T-helper 1 cell treated with Interleukin-12 subunit alpha and Interleukin-12 subunit beta and Interleukin-4 antibody, amounts not matched to agents 30 ng/mL and 1 ng/mL, for 36 hours (primary cell): ENCODE measurements at regions not wholly inside any gene's neighbourhood (a gene's known extent, or its start where the extent isn't known, plus 50 kb on each side); places are given as distances from the start of the nearest gene placed in this dataset.
"Not testable (repeated sequence)": the region's sequence is repeated elsewhere in the genome, so short reads cannot be mapped to it uniquely, and the experiment has no call there.

ENCODE experiments used
- intact Hi-C: fragments of 100-400 bp; cut with micrococcal nuclease; formaldehyde crosslinking; loops from one replicate; pipeline ENCODE4 v1.15.1; 2024

DNA sequence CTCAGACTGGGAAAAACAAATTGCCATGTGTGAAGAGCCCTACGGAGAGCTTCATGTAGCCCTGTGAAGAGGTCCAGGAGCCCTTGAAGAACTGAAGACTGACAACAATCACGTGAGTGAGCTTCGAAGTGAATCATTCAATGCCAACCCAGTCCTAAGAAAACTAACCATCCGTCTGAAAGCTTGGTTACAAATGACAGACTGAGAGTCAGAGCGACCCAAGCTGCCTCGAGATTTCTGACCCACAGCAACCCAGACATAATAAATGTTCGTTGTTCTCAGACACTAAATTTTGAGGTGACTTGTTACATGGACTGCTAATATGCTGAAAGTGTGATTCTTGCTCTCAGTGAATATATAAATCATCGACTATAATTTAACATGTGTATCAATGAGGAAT is 987.2 kb upstream of the ROBO1 start:
- intact Hi-C loops, result no loop called here

DNA sequence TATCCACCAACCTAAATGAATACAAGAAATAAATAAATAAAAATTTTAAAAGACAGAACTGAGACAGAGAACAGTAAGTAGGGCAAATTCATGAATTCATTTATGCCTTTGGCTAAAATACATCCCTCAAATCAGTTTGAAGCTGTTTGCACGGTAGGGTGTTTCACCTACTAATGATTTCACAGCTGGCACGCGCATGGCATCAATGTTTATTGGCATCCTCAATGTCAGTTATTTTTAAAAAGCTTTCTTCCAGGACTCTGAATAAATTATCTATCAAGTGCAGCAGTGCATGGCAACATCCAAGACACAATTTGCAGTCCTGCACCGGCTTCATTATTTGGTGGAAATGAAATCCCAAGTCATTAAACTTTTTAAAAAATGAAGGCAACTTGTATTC is 985.2 kb upstream of the ROBO1 start:
- intact Hi-C loops, result no loop called here

DNA sequence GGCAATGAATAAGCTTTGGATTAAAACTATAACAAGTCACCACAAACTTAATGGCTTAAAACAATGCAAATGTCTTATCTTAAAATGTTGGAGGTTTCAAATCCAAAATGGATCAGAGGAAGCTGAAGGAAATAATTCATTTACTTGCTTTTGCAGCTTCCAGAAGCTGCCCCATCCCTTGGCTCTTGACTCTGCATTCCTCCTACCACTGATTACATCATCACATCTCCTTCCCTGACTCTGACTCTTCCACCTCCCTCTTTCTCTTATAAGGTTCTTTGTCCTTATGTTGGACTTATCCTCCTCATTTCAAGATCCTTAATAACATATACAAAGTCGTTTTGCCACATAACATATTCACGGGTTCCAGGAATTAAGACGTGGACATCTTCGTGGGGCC is 982.8 kb upstream of the ROBO1 start:
- intact Hi-C loops, result no loop called here

DNA sequence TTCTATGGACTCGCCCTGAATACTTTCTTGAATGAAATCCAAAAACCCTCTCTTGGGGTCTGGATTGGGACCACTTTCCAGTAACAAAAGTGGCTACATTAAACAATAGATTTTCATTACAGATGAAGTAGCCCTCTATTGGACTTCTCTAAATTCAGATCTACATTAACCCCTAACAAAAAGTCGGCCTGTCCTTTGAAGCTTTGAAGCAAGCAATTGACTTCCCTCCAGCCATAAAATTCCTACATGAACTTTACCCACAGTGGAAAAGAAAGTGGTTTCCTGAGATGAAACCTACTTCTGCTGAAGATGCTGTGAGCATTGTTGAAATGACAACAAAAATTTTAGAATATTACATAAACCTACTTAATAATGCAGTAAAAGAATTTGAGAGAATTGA is 967.1 kb upstream of the ROBO1 start:
- intact Hi-C loops, result no loop called here

- intact Hi-C loops, result no loop called here
These were observed 966.7 kb upstream of the ROBO1 start for GRCh38 chr3:80734483-80734882.

GRCh38 chr3:80733522-80734176 is 965.9 kb upstream of the ROBO1 start:
- intact Hi-C loops, result no loop called here

GRCh38 chr3:80727561-80727960 is 959.8 kb upstream of the ROBO1 start:
- intact Hi-C loops, result not testable (repeated sequence)

DNA sequence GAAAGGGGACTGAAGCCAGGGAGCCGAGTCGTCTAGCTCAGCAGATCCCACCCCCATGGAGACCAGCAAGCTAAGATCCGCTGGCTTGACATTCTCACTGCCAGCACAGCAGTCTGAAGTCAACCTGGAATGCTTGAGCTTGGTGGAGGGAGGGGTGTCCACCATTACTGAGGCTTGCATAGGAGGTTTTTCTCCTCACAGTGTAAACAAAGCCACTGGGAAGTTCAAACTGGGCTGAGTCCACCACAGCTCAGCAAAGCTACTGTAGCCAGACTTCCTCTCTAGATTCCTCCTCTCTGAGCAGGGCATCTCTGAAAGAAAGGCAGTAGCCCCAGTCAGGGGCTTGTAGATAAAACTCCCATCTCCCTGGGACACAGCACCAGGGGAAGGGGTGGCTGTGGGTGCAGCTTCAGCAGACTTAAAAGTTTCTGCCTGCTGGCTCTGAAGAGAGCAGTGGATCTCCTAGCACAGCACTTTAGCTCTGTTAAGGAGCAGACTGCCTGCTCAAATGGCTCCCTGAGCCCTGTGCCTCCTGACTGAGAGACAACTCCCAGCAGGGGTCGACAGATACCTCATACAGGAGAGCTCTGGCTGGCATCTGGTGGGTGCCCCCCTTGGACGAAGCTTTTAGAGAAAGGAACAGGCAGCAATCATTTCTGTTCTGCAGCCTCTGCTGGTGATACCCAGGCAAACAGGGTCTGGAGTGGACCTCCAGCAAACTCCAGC is 942.0 kb upstream of the ROBO1 start:
- intact Hi-C loops, result not testable (repeated sequence)

- intact Hi-C loops, result no loop called here
These were observed 937.5 kb upstream of the ROBO1 start for GRCh38 chr3:80705290-80705689.

DNA sequence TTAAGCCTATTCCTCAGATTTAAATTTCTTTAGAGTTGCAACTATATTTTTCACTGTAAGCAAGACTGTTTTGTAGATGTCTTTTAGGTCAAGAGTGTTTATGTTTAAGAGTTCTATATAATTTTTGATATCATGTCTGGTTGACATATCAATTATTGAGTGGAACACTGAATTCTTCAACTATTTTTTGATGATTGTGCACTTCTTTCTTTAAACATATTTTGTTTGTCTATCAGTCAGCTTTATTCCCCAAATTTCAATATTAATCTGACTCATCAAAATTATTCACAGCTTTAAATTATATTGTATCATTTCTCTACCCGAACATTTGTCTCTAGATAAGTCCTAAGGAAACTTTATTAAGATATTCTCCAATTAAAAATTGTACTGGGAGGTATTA is 933.6 kb upstream of the ROBO1 start:
- intact Hi-C loops, result no loop called here

DNA sequence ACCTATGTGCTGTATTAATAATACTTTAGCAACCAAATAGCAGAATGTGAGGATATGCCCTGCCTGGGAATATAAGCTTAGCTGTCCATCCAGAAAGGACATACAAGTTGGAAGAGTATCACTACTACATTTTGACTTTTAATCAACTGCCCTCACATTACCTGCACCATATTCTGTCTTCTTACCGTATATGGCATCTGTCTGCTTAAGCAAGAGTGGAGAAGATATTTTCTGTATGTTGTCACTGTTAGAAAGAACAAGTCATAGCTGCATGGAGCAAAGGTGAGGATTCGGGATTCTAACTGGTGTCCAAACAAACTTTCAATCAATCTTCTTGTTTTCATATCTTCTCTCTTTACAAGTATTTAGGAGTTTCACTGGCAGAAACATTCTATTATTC is 929.5 kb upstream of the ROBO1 start:
- intact Hi-C loops, result no loop called here

GRCh38 chr3:80696280-80696679 is 928.5 kb upstream of the ROBO1 start:
- intact Hi-C loops, result no loop called here

DNA sequence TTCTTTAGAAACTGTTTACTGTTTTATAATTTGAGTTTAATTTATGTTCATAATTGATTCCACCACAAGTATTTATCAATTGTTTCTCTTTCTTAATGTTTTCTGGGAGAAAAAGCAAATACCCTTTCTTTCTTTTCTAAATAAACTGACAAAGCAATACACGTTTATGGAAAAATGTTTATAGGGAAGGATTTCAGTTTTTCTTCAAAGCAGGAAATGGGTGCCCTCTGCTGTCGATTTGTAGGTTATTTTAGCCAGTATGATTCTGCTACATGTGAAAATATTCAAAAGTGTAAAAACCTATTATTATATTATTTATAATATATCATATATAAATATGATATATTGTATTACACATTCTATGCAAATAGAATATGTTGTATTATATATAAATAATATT is 921.0 kb upstream of the ROBO1 start:
- intact Hi-C loops, result no loop called here

DNA sequence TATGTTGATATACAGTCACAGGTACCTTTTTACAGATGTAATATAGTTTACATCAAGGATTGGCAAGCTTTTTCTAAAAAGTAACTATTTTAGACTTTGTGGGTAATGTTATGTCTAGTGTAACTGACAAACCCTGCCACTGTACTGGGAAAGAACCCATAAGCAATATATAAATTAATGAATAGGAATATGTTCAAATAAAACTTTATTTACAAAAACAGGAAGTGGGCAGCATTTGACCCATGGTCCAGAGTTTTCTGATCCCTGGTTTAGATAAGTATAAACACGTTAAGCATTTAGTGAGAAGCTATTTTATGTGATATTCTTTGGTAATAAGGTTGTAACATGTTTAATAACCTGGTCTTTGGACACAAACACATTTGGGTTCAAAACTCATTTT is 915.2 kb upstream of the ROBO1 start:
- intact Hi-C loops, result no loop called here

- intact Hi-C loops, result no loop called here
These were observed 914.4 kb upstream of the ROBO1 start for GRCh38 chr3:80682235-80682634.

GRCh38 chr3:80677796-80678195 is 910.0 kb upstream of the ROBO1 start:
- intact Hi-C loops, result no loop called here

GRCh38 chr3:80676866-80677265 is 909.1 kb upstream of the ROBO1 start:
- intact Hi-C loops, result no loop called here

- intact Hi-C loops, result no loop called here
These were observed 908.5 kb upstream of the ROBO1 start for GRCh38 chr3:80676261-80676660.

GRCh38 chr3:80675790-80676189 is 908.0 kb upstream of the ROBO1 start:
- intact Hi-C loops, result no loop called here

DNA sequence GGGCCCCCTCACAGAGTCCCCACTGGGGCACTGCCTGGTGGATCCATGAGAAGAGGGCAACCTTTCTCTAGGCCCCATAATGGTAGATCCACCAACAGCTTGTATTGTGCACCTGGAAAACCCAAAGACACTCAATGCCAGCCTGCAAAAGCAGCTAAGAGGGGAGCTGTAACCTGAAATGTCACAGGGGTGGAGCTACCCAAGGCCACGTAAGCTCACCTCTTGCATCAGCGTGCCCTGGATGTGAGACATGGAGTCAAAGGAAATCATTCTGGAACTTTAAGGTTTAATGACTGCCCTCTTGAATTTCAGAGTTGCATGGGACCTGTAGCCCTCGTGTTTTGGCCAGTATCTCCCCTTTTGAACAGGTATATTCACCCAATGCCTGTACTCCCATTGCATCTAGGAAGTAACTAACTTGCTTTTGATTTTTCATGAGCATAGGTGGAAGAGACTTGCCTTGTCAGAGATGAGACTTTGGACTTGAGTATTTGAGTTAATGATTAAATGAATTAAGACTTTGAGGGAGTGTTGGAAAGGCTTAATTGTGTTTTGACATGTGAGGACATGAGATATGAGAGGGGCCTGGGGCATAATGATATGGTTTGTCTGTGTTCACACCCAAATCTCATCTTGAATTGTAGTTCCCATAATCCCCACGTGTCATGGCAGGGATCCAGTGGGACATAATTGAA is 900.9 kb upstream of the ROBO1 start:
- intact Hi-C loops, result no loop called here

- intact Hi-C loops, result no loop called here
These were observed 900.3 kb upstream of the ROBO1 start for GRCh38 chr3:80668100-80668499.

DNA sequence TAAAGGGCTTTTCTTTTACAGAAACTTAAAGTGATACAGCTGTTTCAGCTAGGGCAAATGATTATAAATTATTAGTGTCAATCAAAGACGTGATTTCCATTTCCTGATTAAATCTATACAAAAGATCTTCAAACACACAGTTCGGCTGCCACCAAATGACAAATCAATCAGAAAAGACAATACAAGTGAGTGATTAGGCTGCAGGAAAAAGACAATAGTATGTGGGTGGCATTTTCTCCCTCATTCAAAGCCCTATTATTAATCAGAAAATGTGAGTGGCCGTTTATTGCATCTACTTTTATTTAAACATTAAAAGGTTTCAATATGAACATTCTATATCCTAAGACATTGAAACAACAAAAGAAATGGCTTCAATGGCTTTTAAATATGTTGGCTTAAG is 895.6 kb upstream of the ROBO1 start:
- intact Hi-C loops, result no loop called here

GRCh38 chr3:80655216-80655615 is 887.4 kb upstream of the ROBO1 start:
- intact Hi-C loops, result no loop called here
